ENCODE measurements at regions not wholly inside any gene's neighbourhood (a gene's known extent, or its start where the extent isn't known, plus 50 kb on each side); places are given as distances from the start of the nearest gene placed in this dataset.

DNA sequence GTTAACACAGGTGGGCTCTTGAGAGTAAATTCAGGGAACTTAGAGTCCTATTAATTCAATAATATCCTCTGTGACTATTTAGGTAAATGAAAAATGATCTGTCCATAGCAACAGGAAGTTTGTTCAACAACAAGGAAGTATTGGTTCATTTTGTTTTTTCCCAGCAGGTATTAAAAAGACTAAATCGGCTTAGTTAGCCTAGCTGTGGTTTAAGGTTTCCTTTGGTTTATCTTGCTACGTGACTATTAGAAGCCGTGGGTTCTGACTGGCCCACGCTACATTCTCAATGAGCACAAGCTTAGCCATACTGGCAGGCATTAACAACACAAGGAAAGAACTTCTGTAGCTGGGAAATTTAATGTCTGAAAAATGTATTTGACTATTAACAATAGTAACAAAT, 168.8 kb upstream of the HS3ST1 start:
- TF ChIP-seq, protein P1, sequence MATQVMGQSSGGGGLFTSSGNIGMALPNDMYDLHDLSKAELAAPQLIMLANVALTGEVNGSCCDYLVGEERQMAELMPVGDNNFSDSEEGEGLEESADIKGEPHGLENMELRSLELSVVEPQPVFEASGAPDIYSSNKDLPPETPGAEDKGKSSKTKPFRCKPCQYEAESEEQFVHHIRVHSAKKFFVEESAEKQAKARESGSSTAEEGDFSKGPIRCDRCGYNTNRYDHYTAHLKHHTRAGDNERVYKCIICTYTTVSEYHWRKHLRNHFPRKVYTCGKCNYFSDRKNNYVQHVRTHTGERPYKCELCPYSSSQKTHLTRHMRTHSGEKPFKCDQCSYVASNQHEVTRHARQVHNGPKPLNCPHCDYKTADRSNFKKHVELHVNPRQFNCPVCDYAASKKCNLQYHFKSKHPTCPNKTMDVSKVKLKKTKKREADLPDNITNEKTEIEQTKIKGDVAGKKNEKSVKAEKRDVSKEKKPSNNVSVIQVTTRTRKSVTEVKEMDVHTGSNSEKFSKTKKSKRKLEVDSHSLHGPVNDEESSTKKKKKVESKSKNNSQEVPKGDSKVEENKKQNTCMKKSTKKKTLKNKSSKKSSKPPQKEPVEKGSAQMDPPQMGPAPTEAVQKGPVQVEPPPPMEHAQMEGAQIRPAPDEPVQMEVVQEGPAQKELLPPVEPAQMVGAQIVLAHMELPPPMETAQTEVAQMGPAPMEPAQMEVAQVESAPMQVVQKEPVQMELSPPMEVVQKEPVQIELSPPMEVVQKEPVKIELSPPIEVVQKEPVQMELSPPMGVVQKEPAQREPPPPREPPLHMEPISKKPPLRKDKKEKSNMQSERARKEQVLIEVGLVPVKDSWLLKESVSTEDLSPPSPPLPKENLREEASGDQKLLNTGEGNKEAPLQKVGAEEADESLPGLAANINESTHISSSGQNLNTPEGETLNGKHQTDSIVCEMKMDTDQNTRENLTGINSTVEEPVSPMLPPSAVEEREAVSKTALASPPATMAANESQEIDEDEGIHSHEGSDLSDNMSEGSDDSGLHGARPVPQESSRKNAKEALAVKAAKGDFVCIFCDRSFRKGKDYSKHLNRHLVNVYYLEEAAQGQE (IDR thresholded peaks at IDR 0.05; ENCODE audit: insufficient read depth in 1 of 2, low read depth in 2 of 2, low read length in 2 of 2) = no peak
- TF ChIP-seq TAF1 (IDR thresholded peaks at IDR 0.05; ENCODE audit: borderline replicate concordance, insufficient read depth, low read length) (no peak), SIN3A (IDR thresholded peaks at IDR 0.05; ENCODE audit: borderline replicate concordance, insufficient read depth, low read length) (no peak), POLR2AphosphoS5 (IDR thresholded peaks at IDR 0.05; ENCODE audit: low read depth, low read length) (no peak), FOXP2 (optimal IDR thresholded peaks at IDR 0.05; ENCODE audit: borderline replicate concordance, extremely low read depth, extremely low read length, insufficient read depth) (no peak)

DNA sequence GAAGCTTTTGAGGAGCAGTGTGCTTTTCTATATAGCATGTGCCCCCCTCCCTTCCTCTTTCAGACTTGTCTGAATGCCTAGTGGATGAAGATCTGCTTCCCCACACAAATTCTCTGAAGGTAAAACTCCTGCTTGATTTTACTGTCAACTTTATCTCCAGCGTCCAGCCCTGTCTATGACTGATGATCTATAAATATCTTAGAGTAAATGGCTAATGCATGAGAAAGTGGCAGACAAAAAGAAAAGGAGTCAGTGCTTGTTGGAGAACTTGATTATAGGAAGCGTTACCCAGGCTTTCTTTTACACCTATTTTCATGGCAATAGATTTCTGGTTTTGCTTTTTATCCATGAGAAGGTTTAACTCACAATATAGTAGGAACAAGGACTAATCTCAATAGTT, 168.3 kb upstream of the HS3ST1 start:
- TF ChIP-seq TAF1 (IDR thresholded peaks at IDR 0.05; ENCODE audit: borderline replicate concordance, insufficient read depth, low read length) (no peak), FOXP2 (optimal IDR thresholded peaks at IDR 0.05; ENCODE audit: borderline replicate concordance, extremely low read depth, extremely low read length, insufficient read depth) (no peak), POLR2AphosphoS5 (IDR thresholded peaks at IDR 0.05; ENCODE audit: low read depth, low read length) (no peak), SIN3A (IDR thresholded peaks at IDR 0.05; ENCODE audit: borderline replicate concordance, insufficient read depth, low read length) (no peak)
- TF ChIP-seq, protein P1 (IDR thresholded peaks at IDR 0.05; ENCODE audit: insufficient read depth in 1 of 2, low read depth in 2 of 2, low read length in 2 of 2) = no peak

DNA sequence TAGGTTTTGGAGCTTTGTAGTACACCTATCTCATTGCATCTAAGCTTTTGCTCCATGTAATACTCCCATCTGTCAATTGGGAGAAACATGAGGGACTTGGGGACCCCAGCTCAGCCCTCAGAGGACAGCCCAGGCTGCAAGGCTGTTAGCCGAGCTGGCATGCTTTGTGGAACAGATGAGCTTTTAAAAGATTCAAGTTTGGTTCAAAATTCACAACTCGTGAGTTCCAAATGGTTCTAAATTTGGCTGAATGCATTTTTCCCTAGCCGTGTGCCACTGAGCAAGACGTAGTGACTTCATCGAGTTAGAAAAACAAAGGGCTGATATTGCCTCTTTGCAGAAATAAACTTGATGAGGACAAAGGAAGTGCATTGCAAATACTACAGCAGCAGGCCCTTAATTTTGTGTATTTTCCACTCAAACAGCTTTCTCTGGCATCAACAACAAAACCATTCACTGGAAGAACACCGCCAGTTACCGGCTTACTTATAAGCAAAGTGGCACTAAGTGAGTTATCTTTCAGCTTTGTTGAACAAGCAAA, 165.0 kb upstream of the HS3ST1 start:
- TF ChIP-seq, protein P1 (IDR thresholded peaks at IDR 0.05; ENCODE audit: insufficient read depth in 1 of 2, low read depth in 2 of 2, low read length in 2 of 2) = no peak
- TF ChIP-seq FOXP2 (optimal IDR thresholded peaks at IDR 0.05; ENCODE audit: borderline replicate concordance, extremely low read depth, extremely low read length, insufficient read depth) = no peak
- TF ChIP-seq TAF1 (IDR thresholded peaks at IDR 0.05; ENCODE audit: borderline replicate concordance, insufficient read depth, low read length) = no peak
- no peak for TF ChIP-seq SIN3A (IDR thresholded peaks at IDR 0.05; ENCODE audit: borderline replicate concordance, insufficient read depth, low read length)
- no peak for TF ChIP-seq POLR2AphosphoS5 (IDR thresholded peaks at IDR 0.05; ENCODE audit: low read depth, low read length)

DNA sequence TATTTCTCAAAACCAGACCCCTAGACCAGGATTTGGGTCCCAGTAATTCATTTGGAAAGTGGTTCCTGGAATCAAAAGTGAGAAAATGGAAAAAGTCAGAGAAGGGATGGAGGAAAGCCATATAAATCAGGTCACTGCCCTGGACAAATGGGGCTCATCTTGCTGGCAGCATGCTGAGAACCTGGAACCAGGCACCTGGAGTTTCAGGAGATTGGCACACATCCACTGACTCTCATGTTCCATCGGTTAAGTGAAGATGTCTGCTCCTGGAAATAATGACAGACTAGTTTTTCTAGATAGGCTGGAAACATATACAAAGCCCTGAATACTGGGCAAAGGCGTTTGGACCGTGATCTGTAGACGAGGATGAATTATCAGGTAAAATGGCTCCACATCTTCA, 163.6 kb upstream of the HS3ST1 start:
- TF ChIP-seq SIN3A (IDR thresholded peaks at IDR 0.05; ENCODE audit: borderline replicate concordance, insufficient read depth, low read length) (no peak), FOXP2 (optimal IDR thresholded peaks at IDR 0.05; ENCODE audit: borderline replicate concordance, extremely low read depth, extremely low read length, insufficient read depth) (no peak), POLR2AphosphoS5 (IDR thresholded peaks at IDR 0.05; ENCODE audit: low read depth, low read length) (no peak), TAF1 (IDR thresholded peaks at IDR 0.05; ENCODE audit: borderline replicate concordance, insufficient read depth, low read length) (no peak)
- TF ChIP-seq, protein P1 (IDR thresholded peaks at IDR 0.05; ENCODE audit: insufficient read depth in 1 of 2, low read depth in 2 of 2, low read length in 2 of 2) = no peak

DNA sequence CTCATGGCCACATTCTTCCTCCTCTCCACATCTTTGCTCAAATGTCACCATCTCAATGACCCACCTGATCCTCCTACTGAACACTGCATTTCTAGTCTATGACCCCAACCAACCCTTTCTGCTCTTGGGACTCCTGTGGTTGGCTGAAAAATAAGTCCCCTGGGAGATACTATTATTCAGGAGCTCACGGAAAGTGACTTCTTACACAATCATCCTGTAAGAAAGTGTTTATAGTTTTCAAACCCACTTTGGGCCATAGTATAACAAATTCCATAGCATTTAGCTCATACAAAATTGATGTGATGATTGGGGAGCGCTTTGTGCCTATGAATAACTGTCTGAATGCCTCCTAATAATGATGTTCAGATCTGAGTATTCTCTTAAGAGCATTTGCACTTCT, 161.4 kb upstream of the HS3ST1 start:
- TF ChIP-seq POLR2AphosphoS5 (IDR thresholded peaks at IDR 0.05; ENCODE audit: low read depth, low read length) (no peak), TAF1 (IDR thresholded peaks at IDR 0.05; ENCODE audit: borderline replicate concordance, insufficient read depth, low read length) (no peak), SIN3A (IDR thresholded peaks at IDR 0.05; ENCODE audit: borderline replicate concordance, insufficient read depth, low read length) (no peak)
- TF ChIP-seq, protein P1 (IDR thresholded peaks at IDR 0.05; ENCODE audit: insufficient read depth in 1 of 2, low read depth in 2 of 2, low read length in 2 of 2) = no peak
